Activated T-cell treated with anti-CD3 and anti-CD28 coated beads for 4 hours (primary cell): ENCODE measurements at regions not wholly inside any gene's neighbourhood (a gene's known extent, or its start where the extent isn't known, plus 50 kb on each side); places are given as distances from the start of the nearest gene placed in this dataset.
"Not testable (repeated sequence)": the region's sequence is repeated elsewhere in the genome, so short reads cannot be mapped to it uniquely, and the experiment has no call there.

Experiments used
- DNase-seq: peaks from one replicate; pipeline ENCODE4 v3.0.0-alpha.2; 2020

DNA sequence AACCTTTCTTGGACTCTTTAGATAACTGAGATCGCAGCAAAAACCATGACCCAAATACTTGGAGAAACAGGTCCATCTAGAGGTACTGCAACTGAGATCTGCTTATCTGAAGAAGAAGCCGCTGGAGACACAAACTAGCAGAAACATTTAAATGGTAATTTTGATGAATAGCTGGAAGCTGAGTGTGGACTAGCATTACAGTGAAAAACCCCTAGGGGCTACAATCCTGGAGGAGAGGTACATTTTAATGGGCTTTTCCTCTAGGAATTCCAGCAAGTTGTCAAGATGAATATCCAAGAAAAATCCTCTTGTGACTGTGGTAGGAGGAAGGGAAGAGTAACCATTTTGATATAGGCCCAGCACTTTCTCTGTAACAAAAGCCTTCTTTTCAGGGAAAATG, 592.5 kb upstream of the GRIA3 start:
- DNase-seq: no peak

DNA sequence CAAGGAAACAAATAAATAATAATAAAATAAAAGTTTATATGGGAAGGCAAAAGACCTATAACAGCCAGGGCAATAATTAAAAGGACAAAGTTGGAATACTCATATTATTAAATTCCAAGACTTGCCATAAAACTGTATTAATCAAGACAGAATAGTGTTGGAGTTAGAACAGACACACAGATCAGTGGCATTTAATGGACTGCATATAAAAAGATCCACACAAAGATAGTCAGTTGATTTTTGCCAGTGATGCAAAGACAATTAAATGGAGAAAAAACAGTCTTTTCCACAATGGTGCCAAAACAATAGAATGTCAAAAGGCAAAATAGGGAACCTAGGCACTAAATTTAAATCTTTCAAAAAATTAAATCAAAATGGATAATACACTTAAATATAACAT, 587.1 kb upstream of the GRIA3 start:
- DNase-seq: no peak

DNA sequence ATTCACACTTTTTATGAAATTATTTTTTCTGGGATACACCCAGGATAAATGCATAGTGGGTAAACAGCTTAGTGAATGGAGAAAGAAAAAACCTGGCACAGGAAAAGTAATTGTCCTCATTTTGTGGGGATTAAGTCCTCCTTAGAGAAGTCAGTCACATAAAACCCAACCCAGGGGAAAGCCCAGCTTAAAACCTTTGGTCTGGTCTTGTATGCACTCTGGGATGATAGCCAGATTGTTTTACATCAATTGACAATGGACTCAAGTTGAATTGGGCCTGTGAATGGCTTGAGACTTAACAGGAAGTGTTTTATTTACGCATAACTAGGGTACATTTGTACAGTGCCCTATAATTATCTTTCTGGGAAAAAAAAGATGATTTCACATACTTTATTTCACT, 561.3 kb upstream of the GRIA3 start:
- no peak for DNase-seq

- no peak for DNase-seq
These were observed 558.8 kb upstream of the GRIA3 start for GRCh38 chrX:122625239-122625638.

GRCh38 chrX:122625821-122626220, 558.3 kb upstream of the GRIA3 start:
- DNase-seq: no peak

DNA sequence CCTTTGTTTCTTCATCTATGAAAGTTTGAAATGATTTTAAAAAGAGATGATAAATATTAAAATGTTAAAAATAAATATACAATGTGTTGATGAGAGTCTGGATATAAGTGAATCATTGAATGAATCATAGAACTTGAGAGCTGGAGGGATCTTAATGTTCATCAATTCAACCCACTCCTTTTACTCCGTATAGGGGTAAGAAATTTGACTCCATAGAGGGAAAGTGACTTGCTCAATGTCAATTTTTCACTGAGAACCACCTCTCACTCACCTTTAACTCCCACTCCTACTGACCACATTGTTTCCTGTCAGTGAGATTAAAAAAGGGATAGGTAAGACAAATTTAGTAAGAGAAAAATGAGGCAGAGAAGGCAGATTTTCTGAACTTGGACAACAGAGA, 557.2 kb upstream of the GRIA3 start:
- no peak for DNase-seq

DNA sequence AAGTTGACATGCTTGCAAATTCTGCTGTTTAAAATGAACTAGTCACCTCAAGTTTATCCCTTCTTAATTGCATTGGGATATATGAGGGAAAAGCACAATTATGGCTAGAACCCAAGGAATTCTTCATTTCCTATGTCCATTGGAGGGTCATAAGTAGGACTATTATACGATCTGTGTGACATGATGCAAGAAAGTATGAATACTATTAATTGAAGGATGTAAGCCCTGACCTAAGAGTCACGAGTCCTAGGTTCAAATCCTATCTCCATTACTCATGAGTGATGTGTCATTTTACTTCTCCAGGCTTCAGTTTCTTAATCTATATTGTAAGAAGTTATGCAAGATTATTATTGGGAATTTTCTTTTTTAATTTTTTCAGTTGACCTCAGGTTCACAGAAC, 542.9 kb upstream of the GRIA3 start:
- DNase-seq: no peak

GRCh38 chrX:122641826-122642225, 542.3 kb upstream of the GRIA3 start:
- DNase-seq: no peak

- not testable (repeated sequence) for DNase-seq
These were observed 528.8 kb upstream of the GRIA3 start for GRCh38 chrX:122655256-122655655.

GRCh38 chrX:122666601-122667000, 517.5 kb upstream of the GRIA3 start:
- DNase-seq: no peak

GRCh38 chrX:122667667-122668066, 516.4 kb upstream of the GRIA3 start:
- DNase-seq: no peak

DNA sequence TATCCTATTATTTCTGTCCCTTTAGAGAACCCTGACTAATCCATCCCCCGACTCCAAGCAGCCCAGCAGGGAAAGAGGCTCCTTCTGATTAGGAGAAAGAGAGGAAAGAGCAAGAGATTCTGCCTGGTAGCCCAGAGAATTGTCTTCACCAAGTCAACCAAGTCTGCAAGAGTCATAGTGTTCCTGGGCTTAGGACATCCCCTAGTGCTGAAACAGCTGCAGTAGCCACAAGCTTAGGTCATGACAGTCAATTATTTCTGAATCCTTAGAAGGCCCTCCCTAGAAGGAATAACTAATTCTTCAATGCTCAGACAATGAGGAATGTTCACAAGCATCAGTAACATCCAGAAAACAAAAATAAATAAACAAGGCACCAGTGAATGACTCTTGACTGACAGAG, 480.3 kb upstream of the GRIA3 start:
- DNase-seq: no peak

- no peak for DNase-seq
These were observed 444.3 kb upstream of the GRIA3 start for GRCh38 chrX:122739770-122740169.

- DNase-seq: no peak
These were observed 413.5 kb upstream of the GRIA3 start for GRCh38 chrX:122770581-122770980.

- DNase-seq: no peak
These were observed 412.1 kb upstream of the GRIA3 start for GRCh38 chrX:122771933-122772332.

- no peak for DNase-seq
These were observed 406.3 kb upstream of the GRIA3 start for GRCh38 chrX:122777766-122778165.

DNA sequence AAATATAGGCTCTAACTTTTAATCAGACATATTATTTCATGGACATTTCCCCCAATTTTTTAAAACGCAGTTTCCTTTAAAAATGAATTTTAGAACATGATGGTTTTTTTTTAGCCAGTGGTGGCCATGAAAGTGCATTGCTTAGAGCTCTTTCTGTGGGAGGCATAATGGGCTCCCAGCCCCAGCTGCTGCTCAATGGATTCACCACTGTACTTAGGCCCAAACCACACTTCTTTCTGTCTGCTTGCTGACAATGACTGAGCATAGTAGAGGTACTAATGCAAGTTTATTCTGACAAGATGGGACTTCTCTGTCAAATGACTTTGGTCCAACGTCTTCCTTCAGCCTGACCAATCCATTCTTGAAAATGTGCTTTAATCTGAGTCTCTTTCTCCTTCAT, 400.2 kb upstream of the GRIA3 start:
- DNase-seq: no peak

DNA sequence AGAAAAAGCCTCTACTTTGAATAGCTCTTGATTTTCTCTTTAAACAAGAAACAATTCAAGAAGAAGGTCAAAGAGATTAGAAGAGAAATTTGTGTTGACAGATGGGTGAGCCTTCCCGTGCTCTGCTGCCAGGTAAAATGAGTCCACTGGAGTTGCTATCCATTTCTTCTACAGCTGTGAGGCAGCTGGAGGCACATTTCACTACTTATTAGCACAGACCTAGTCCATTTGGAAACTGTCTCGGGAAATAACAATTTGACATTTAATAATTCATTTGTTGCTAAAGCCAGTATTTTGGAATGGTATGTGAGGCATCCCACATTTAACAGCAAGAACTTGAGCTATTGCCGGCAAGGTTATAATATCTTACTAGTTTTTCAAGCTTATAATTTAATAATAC, 396.8 kb upstream of the GRIA3 start:
- DNase-seq: no peak

GRCh38 chrX:122788216-122788615, 395.9 kb upstream of the GRIA3 start:
- DNase-seq: no peak

GRCh38 chrX:122790376-122791095, 393.5 kb upstream of the GRIA3 start:
- no peak for DNase-seq

DNA sequence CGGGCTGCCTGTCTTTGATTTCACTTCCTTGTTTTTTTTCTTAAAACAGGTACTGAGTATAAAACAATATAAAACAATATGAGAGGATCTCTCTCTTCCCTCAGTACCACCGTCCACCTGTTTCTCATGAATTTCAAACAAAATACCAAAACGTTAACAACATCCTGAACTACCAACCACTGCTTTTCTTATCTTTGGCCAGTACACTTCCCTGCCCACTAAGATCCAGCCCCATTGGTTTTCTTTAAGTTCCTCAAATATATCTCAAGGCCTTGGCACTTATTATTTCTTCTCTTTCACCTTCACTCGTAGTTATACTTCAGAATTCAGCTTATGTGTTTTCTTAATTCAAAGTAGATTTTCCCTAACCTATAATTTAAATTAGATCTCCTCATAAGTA, 370.2 kb upstream of the GRIA3 start:
- DNase-seq: no peak

GRCh38 chrX:122816288-122816687, 367.8 kb upstream of the GRIA3 start:
- DNase-seq: no peak

DNA sequence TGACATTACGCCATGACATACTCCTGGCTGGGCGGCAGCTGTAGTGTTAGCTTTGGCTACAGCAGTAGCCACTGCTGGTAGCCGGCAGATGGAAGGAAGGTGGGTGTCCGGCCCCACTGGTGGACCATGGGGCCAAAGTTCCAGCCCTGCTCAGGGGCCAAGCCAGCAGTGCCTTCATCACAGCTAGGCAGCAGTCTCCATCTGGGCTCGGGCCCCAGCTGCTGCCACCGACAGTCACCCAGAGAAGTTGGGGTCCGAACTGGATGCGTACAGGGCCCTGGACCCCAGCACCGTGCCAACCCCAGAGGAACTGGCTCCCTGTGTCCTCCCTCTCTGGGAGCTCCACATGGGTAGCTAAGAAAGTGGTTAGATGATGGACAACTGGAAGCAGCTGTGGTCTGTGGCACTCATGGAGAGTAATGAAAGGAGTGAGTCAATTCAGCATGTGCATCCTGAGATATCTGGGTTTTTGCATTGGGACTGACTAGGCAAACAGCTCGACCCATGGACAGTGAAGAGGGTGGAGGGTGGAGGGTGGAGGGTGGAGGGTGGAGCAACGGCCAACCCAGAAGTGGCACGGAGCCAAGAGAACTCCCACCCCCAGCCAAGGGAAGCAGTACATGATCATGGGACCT, 366.6 kb upstream of the GRIA3 start:
- DNase-seq: no peak

GRCh38 chrX:122818068-122818467, 366.0 kb upstream of the GRIA3 start:
- no peak for DNase-seq

DNA sequence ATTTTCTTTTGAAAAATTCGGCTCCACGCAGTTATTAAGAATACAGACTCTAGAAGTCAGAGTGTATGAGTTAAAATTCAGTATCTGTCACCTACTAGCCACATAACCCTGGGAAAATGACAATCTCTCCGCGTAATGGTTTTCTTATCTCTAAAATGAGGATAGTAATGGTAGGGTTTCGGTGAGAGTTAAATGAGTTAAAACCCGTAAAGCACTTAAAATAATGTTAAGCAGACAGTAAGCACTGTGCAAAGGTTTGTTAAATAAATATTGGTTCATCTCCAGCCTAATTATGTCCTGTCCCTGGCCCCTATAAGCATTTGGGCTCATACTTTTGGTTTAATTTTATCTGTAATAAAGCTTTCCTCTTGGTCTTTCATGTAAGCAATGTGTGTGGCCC, 350.8 kb upstream of the GRIA3 start:
- DNase-seq: no peak
